COR-L47 (cell line): ENCODE measurements at regions not wholly inside any gene's neighbourhood (a gene's known extent, or its start where the extent isn't known, plus 50 kb on each side); places are given as distances from the start of the nearest gene placed in this dataset.

ENCODE experiments used
- DNase-seq: peaks from one replicate; lab custom pipeline; 2025; lab: John Stamatoyannopoulos, UW

DNA sequence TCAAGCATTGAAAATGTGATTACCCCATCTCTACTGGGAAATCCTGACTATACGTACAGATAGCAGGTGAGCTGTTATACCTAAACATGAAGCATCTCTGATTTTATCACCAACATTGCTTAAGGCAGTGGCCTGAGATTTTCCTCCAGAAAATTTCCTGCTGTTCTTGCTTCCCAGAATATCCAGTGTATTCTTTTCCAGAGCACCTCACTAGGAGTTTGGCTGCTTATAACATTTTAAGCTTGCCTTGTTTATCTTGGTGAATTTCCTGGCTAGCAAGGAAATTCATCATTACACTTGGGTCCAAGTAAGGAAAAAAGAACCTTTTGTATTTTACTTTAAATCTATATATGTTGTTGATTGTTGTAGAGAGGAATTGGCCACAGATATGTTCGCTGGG is 73.0 kb upstream of the CLCN4 start:
- no peak for DNase-seq

DNA sequence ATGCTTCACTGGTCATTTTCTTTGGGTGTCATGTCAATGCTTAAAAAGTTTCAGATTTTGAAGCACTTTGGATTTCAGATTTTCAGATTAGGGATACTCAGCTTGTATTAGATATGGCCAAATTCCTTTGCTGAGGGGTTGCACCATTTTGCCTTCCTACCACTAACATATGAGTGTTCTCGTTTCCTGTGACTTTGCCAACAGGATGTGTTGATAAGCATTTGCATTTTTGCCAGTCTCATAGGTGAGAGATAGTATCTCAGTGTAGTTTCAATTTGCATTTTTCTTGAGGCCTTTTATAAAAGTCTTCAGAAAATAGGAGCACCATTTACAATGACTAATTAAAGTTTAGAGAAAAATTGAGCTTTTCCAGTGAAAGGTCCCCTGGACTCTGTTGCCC is 71.6 kb upstream of the CLCN4 start:
- DNase-seq = no peak

DNA sequence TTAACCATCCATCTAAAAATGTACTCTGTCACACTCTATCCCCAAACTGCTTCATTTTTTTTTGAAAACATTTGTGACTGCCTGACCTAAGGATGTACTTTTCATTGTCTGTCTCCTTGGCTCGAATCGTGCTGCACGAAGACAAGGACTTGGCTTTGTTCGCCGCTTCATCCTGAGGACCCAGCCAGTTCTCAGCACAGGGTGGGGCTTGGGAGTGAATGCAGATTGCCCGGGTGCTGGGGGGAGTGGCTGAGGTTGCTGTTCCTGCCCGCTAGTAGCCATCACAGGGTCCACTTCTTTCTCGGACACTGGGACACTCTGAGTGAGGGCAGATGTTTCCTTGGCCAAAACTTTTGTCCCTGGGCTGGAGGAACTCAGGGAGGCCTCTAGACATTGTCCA is 70.1 kb upstream of the CLCN4 start:
- DNase-seq = no peak

DNA sequence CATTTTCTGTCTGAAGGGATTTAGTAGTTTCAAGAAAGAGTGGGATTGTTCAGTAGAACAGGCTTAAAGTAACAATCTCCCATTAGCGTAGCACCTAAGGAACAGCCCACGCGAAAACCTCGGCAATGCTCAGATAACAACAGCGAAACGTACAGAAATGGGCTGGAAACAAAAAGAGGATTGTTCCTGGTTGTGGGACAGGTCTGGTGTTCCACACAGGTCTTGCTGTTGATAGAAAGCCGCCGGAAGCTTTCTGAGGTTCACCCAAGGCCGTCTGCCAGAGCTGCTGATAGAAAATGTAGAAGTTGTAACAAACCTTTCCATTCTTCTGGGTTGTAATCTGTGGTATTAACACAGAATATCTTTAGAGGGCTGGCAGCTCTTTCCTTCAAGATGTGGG is 69.4 kb upstream of the CLCN4 start:
- no peak for DNase-seq

DNA sequence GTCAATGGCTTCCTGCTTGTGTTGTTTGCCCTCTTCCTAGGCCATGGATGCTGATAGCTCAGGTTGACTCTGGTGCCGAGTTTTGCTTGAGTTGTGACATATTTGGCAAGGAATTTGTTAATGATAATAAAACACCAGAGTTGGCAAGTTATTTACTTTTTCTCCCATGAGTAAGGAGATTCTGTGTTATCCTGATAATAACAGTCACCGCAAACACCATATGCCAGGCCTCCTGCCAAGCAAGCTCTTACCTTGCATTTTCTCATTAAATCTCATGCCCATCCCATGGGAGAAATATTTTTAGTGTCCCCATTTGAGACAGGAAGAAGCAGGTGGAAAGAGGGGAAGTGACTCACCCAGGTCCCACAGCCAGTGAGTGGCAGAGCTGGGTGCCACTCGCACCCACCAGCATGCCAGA is 67.4 kb upstream of the CLCN4 start:
- DNase-seq = no peak

DNA sequence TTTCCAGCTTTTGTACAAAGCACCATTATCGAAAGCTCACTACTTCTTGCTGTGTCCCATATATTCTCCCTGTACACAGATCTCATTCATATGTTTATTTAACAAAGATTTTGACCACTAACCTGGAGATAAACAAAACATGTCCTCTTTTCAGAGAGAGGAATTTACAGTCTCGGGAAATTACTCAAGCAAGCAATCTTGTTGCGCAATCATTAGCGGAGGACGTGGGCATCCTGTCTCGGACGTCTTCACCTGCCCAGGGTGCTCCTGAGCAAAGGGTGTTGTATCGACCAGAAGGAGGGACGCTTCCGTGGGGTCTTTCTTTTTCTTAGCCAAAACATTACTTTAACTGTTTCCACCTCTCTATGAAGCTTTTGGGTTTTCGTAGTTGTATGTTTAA is 66.5 kb upstream of the CLCN4 start:
- no peak for DNase-seq

DNA sequence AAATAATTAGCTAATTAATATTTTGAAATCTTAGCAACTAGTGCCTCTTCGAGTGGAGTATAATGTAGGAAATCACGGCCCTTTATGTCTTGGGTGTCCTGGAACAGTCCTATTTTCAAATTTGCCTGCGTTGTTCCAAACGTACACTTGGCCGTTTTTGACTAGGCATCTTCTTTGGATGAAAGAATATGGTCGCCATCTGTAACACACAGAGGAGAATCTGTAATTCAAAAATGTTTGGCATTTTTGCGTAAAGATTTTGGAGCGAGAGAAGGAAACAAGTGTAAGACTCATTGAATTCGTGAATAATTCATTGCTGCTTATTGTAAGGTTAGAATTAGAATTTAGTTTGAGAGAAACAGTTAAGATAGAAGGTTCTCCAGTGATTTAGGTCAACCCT is 61.5 kb upstream of the CLCN4 start:
- no peak for DNase-seq

DNA sequence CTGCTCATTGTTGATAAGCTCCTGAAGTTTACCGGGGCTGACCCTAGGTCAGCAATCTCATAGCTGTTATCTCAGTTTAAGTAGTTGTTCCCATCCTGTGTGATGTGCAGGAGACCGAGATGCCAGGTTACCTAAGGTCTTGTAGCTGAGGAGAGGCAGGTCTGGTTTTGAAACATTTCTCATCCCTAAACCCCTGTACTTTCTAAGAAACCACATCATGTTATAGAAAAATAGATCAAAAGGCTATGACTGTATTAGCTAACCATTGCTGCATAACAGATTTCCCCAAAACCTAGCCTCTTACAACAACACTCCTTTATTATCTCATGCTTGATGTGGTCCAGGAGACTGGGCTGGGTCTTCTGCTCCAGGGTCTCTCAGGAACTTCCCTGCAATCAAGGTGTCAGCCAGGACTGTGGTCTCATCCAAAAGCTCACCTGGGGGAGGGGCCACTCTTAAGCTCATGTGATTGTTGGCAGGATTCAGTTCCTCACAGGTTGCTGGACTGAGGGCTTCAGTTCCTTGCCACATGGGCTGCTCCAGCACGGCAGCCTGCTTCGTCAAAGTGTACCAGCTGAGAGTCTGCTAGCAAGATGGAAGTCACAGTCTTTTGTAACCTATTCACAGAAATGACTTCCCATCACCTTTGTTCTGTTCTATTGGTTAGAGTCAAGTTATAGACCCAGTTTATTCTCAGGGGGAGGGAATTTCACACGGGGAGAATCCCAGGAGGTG is 60.9 kb upstream of the CLCN4 start:
- no peak for DNase-seq

DNA sequence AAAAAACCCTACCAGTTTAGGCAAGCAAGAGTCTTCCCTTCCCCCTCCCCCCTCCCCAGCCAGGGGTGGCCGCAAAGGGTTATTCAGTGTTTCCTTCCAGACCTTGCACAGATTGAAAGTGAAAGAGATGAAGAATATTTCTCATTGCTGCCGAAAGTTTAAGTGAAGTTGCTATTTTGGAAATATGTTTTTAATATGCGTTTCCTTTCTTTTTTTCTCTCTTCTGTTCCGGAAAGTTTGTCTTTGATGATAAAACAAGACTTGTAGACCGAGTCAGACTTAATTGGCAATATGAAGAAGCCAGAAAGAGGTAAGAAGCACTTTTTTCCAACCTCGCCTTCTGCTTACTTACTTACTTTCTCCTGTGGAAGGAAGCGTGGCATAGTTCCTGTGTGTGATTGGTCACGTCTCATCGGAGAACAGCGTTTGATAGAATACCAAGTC is 58.5 kb upstream of the CLCN4 start:
- no peak for DNase-seq

DNA sequence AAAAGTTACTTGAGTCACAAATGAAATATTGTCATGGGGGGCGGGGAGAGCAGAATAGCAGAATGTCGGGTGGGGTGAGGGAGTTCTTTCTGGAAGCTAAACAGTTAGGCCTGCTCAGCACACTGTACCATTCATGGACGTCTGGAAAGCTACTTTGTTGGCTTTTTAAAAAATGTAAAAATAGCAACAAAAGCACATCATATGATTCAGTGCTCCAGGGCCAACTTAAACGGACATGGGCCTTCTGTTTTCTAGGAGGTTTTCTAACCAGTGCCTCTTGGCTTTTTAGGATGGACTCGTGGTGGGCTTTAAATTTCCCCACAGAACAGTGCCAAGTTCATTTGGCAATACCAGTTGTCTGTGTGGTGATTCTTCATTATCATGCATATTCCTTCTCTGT is 57.4 kb upstream of the CLCN4 start:
- no peak for DNase-seq

DNA sequence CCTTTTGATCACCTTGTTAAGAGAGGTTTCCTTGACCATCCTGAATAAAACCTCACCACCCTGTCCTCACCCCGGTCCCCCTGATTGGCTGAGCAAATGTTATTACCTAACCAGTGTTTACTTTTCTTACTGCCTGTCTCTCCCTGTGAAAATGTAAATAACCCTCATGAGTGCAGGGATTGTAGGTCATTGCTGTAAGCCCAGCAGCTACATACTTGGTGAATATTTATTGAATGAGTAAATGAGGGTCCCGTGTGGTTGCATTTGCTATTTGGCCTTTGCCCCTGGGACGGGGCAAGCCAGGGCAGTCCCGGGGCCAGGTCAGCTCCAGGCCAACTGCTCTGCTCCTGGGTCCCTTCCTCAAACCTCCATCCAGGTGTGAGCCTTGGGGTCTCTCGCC is 55.5 kb upstream of the CLCN4 start:
- no peak for DNase-seq

DNA sequence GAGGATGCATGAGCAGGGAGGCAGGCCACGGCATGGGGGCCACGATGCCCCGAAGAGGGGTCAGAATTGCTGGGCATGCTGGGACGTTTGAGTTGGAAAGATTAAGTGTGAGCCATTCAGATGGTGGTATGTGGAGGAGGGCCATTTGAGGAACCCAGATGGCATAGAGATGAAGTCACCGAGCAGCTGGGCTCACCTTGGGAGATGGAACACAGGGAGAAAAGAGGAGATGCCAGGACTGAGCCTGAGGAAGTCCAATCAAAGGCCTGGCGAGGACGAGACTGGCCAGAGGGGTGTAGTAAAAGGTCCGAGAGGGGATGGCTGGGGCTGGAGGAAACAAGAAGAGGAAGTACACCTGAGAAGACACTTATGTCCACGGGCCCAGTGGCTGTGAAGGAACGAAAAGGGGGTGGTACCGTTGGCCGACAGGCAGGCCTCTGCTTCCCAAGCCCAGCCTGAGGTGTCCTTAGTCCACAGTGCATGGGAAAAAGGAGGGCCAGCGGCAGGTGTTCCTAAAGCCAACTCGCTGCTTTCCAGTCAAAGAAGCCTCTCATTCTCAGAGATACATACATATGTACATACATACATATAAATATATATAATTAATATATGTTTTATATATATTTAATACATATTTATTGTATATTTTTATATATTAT is 54.6 kb upstream of the CLCN4 start:
- DNase-seq = no peak

DNA sequence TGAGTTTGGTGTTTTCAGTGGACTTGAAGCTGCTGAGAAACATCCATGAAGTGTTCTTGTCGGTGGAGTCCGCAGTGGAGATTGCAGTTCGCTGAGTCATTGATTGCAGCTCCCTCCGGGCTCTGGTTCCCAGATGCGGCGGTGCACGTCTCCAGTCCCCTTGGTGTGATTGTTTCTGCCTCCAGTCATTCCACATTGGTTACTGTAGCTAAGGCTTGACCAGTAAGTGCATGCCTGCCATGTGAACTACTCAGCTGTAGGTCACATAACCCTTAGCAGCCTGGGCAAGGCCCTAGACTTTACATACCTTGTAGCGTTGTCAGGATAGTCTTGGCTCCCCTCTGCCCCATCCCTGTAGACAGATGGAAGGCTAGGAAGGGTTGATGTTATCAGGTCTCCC is 53.8 kb upstream of the CLCN4 start:
- DNase-seq = no peak

DNA sequence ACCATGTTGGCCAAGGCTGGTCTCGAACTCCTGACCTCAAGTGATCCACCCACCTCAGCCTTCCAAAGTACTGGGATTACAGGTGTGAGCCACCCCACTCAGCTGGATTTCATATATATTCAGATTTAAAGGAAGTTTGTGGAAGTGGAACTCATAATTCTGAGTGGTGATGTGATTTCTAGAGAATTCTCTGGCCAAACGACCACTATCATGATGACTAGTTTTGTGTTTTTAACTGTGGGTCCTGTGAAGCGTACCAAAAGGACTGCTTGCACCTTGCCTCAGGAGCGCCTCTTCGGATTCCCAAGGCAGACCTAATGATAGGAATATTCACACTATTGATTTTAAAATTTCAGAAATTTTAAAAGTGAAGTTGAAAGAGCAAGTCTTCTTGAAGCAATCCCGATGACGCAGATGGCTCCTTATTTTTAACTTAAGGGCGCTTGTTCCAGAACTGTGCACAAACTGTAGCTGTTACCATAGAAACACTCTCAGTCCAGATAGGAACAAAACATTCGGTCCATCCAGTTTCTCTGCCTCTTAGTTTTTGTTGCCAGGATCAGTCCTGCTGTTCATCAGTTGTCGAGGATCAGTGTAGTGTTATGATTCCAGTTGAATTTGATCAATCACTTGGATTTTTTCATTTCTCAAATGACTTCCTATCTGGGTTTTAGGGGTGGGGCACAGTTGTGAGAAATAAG is 51.7 kb upstream of the CLCN4 start:
- no peak for DNase-seq

DNA sequence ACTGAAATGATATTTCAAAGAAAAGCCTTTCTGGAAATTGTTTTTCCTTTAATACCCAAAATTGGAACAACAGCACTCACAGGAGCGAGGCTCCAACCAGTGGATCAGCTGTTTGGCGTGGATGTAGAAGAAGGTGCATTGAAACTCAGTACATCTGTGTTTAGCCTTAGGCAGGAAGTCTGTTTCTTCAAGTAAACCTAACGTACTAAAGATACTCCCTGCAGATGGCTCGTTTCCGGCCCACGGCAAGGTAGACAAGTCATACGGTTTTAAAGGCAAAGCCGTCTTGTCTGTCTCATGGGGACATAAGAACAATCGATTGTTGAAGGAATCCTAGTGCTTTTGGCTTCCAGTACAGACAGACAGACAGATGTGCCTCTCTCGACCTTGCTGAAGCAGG is 50.0 kb upstream of the CLCN4 start:
- DNase-seq = no peak
